C4-2B (cell line): ENCODE measurements at regions not wholly inside any gene's neighbourhood (a gene's known extent, or its start where the extent isn't known, plus 50 kb on each side); places are given as distances from the start of the nearest gene placed in this dataset.

Experiments
- CTCF ChIP-seq: fragments of 450-650 bp; conservative IDR thresholded peaks from 2 replicates; pipeline ENCODE4 v1.5.1; 2017; ENCODE audit warnings: mild to moderate bottlenecking
- ZFX ChIP-seq: fragments of 450-650 bp; IDR thresholded peaks from 2 replicates; pipeline ENCODE4 v1.6.1; 2017

GRCh38 chr7:109659261-109659660, 1089.6 kb downstream of the DNAJB9 start:
- TF ChIP-seq ZFX (no peak), CTCF (no peak)
